Liver (tissue), 8 donors: ENCODE measurements at regions not wholly inside any gene's neighbourhood (a gene's known extent, or its start where the extent isn't known, plus 50 kb on each side); places are given as distances from the start of the nearest gene placed in this dataset.

ENCODE experiments used
- DNase-seq: peaks from one replicate; pipeline ENCODE4 v3.0.0-alpha.2; 2017; ENCODE audit warnings: low spot score
- H3K27ac ChIP-seq, 2 donors: one replicate each; pipeline ENCODE4 v1.7.0; 2013; ENCODE audit warnings: inconsistent platforms in 2 of 2, low read length in 2 of 2, control low read depth in 1 of 2, low read depth in 1 of 2, mild to moderate bottlenecking in 1 of 2
- H3K27me3 ChIP-seq, 4 donors: one replicate each; pipeline versions ENCODE4 v1.6.1 to v1.7.0; 2013; ENCODE audit warnings: low read length in 3 of 4, inconsistent platforms in 1 of 4, mild to moderate bottlenecking in 1 of 4, moderate library complexity in 1 of 4; ENCODE audit not compliant: control insufficient read depth in 4 of 4, insufficient read depth in 4 of 4
- H3K36me3 ChIP-seq, 4 donors: one replicate each; pipeline versions ENCODE4 v1.6.1 to v1.7.0; 2013; ENCODE audit warnings: low read length in 3 of 4, mild to moderate bottlenecking in 3 of 4, low read depth in 1 of 4, moderate library complexity in 1 of 4; ENCODE audit not compliant: control insufficient read depth in 4 of 4, insufficient read depth in 3 of 4
- H3K4me1 ChIP-seq, 4 donors: one replicate each; pipeline versions ENCODE4 v1.6.1 to v1.7.0; 2013; ENCODE audit warnings: low read length in 3 of 4, mild to moderate bottlenecking in 3 of 4, moderate library complexity in 1 of 4; ENCODE audit not compliant: control insufficient read depth in 4 of 4, insufficient read depth in 4 of 4
- H3K4me3 ChIP-seq, 3 donors: one replicate each; pipeline versions ENCODE4 v1.6.1 to v1.7.0; 2013; ENCODE audit warnings: low read length in 3 of 3, control low read depth in 1 of 3, low read depth in 1 of 3, mild to moderate bottlenecking in 1 of 3
- H3K9ac ChIP-seq, 2 donors: one replicate each; pipeline ENCODE4 v1.7.0; 2013; ENCODE audit warnings: low read length in 2 of 2, mild to moderate bottlenecking in 2 of 2, moderate library complexity in 2 of 2, control low read depth in 1 of 2, low read depth in 1 of 2
- H3K9me3 ChIP-seq, 4 donors: one replicate each; pipeline versions ENCODE4 v1.6.1 to v1.7.0; 2013; ENCODE audit warnings: low read length in 3 of 4; ENCODE audit not compliant: control insufficient read depth in 4 of 4
- ATF3 ChIP-seq: IDR thresholded peaks from 2 replicates; pipeline ENCODE4 v1.6.1; 2016; ENCODE audit warnings: antibody characterized with exemption
- CTCF ChIP-seq: fragments of 150-350 bp; IDR thresholded peaks from 2 replicates; pipeline ENCODE4 v1.5.1; 2017; ENCODE audit warnings: improper control_type of control experiment, low read depth, low read length; ENCODE audit not compliant: missing input control
- EGR1 ChIP-seq, 2 donors: IDR thresholded peaks; 2 replicates each; pipeline ENCODE4 v1.6.1; 2016 to 2018; ENCODE audit warnings: antibody characterized with exemption in 2 of 2, low read depth in 2 of 2
- FOXA1 ChIP-seq: IDR thresholded peaks from 2 replicates; pipeline ENCODE4 v1.6.1; 2016; ENCODE audit warnings: antibody characterized with exemption
- FOXA2 ChIP-seq: IDR thresholded peaks from 2 replicates; pipeline ENCODE4 v1.6.1; 2016; ENCODE audit warnings: antibody characterized with exemption
- GABPA ChIP-seq, 2 donors: IDR thresholded peaks in 1 of 2; conservative IDR thresholded peaks in 1 of 2; 2 replicates each; pipeline ENCODE4 v1.6.1; 2016; ENCODE audit warnings: antibody characterized with exemption in 2 of 2, mild to moderate bottlenecking in 1 of 2, moderate library complexity in 1 of 2
- HNF4A ChIP-seq, 2 donors: conservative IDR thresholded peaks; 2 replicates each; pipeline ENCODE4 v1.6.1; 2016; ENCODE audit warnings: antibody characterized with exemption in 2 of 2, mild to moderate bottlenecking in 2 of 2
- HNF4G ChIP-seq: IDR thresholded peaks from 2 replicates; pipeline ENCODE4 v1.6.1; 2016; ENCODE audit warnings: antibody characterized with exemption
- JUND ChIP-seq, 2 donors: IDR thresholded peaks; 2 replicates each; pipeline ENCODE4 v1.6.1; 2016; ENCODE audit warnings: antibody characterized with exemption in 2 of 2
- NR2F2 ChIP-seq: IDR thresholded peaks from 2 replicates; pipeline ENCODE4 v1.6.1; 2016; ENCODE audit warnings: antibody characterized with exemption
- RAD21 ChIP-seq, 2 donors: IDR thresholded peaks; 2 replicates each; pipeline ENCODE4 v1.6.1; 2016; ENCODE audit warnings: antibody characterized with exemption in 2 of 2, mild to moderate bottlenecking in 2 of 2
- RXRA ChIP-seq, 2 donors: IDR thresholded peaks; 2 replicates each; pipeline ENCODE4 v1.6.1; 2017 to 2018; ENCODE audit warnings: antibody characterized with exemption in 2 of 2, mild to moderate bottlenecking in 1 of 2
- SP1 ChIP-seq: IDR thresholded peaks from 2 replicates; pipeline ENCODE4 v1.6.1; 2018; ENCODE audit warnings: antibody characterized with exemption, mild to moderate bottlenecking
- TAF1 ChIP-seq: conservative IDR thresholded peaks from 2 replicates; pipeline ENCODE4 v1.6.1; 2016; ENCODE audit warnings: antibody characterized with exemption, mild to moderate bottlenecking
- YY1 ChIP-seq: IDR thresholded peaks from 2 replicates; pipeline ENCODE4 v1.6.1; 2016; ENCODE audit warnings: antibody characterized with exemption, mild to moderate bottlenecking
- ZBTB33 ChIP-seq: IDR thresholded peaks from 2 replicates; pipeline ENCODE4 v1.6.1; 2016; ENCODE audit warnings: antibody characterized with exemption
- WGBS: extraction: QIAGEN DNeasy Blood & Tissue Kit; methylation state at CpG from one replicate; pipeline ENCODE4 v1.1.7; 2013; 5-methylcytosine and 5-hydroxymethylcytosine counted together
- TF ChIP-seq, protein P1 (sequence below): IDR thresholded peaks from 2 replicates; pipeline ENCODE4 v1.6.1; 2016; ENCODE audit warnings: antibody characterized with exemption
- TF ChIP-seq, protein P2 (sequence below): IDR thresholded peaks from 2 replicates; pipeline ENCODE4 v1.6.1; 2016; ENCODE audit warnings: antibody characterized with exemption, mild to moderate bottlenecking
- donor health status: healthy.
- donor health status: healthy.
- donor health status: healthy.
- donor health status: healthy.
- donor health status: healthy.

GRCh38 chrX:148290931-148291330, 209.5 kb upstream of the AFF2 start:
- Histone ChIP-seq H3K4me3 (no peak overlapping the region), H3K27me3 (no peaks in the 10 kb centered on the region), H3K4me1 (no peaks in the 10 kb centered on the region), H3K27ac (no peak overlapping the region), H3K9me3 (peaks cover 0 to 2% (median 0%) of the 10 kb centered on the region in 4 donors), H3K36me3 (no peaks in the 10 kb centered on the region), H3K9ac (no peak overlapping the region)
- TF ChIP-seq CTCF = no peak
- no peak for TF ChIP-seq RXRA (IDR thresholded peaks at IDR 0.05)
- TF ChIP-seq, protein P1, sequence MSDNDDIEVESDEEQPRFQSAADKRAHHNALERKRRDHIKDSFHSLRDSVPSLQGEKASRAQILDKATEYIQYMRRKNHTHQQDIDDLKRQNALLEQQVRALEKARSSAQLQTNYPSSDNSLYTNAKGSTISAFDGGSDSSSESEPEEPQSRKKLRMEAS = no peak
- no peak for TF ChIP-seq HNF4A (conservative IDR thresholded peaks at IDR 0.05)
- no peak for TF ChIP-seq SP1
- TF ChIP-seq JUND (IDR thresholded peaks at IDR 0.05) = no peak
- no peak for TF ChIP-seq RAD21 (IDR thresholded peaks at IDR 0.05)
- TF ChIP-seq TAF1 = no peak
- no peak for TF ChIP-seq ATF3
- TF ChIP-seq GABPA (IDR thresholded peaks at IDR 0.05 in 1 of 2, conservative IDR thresholded peaks at IDR 0.05 in 1 of 2) = no peak
- TF ChIP-seq ZBTB33 = no peak
- no peak for TF ChIP-seq FOXA2
- no peak for TF ChIP-seq FOXA1
- TF ChIP-seq HNF4G = no peak
- TF ChIP-seq YY1 = no peak
- no peak for TF ChIP-seq NR2F2
- TF ChIP-seq, protein P2, sequence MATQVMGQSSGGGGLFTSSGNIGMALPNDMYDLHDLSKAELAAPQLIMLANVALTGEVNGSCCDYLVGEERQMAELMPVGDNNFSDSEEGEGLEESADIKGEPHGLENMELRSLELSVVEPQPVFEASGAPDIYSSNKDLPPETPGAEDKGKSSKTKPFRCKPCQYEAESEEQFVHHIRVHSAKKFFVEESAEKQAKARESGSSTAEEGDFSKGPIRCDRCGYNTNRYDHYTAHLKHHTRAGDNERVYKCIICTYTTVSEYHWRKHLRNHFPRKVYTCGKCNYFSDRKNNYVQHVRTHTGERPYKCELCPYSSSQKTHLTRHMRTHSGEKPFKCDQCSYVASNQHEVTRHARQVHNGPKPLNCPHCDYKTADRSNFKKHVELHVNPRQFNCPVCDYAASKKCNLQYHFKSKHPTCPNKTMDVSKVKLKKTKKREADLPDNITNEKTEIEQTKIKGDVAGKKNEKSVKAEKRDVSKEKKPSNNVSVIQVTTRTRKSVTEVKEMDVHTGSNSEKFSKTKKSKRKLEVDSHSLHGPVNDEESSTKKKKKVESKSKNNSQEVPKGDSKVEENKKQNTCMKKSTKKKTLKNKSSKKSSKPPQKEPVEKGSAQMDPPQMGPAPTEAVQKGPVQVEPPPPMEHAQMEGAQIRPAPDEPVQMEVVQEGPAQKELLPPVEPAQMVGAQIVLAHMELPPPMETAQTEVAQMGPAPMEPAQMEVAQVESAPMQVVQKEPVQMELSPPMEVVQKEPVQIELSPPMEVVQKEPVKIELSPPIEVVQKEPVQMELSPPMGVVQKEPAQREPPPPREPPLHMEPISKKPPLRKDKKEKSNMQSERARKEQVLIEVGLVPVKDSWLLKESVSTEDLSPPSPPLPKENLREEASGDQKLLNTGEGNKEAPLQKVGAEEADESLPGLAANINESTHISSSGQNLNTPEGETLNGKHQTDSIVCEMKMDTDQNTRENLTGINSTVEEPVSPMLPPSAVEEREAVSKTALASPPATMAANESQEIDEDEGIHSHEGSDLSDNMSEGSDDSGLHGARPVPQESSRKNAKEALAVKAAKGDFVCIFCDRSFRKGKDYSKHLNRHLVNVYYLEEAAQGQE = no peak
- no peak for TF ChIP-seq EGR1 (IDR thresholded peaks at IDR 0.05; ENCODE audit: low read depth in 2 of 2)
- WGBS = 64% methylated on average over 1 of the region's 1 CpG
- DNase-seq = no peak
